ENCODE measurements at regions not wholly inside any gene's neighbourhood (a gene's known extent, or its start where the extent isn't known, plus 50 kb on each side); places are given as distances from the start of the nearest gene placed in this dataset.

GRCh38 chr16:86037999-86038925, 139.3 kb downstream of the IRF8 start:
- no TSS peak for BruUV-seq (replicated peaks)
- Histone ChIP-seq H4K20me1 (replicated peaks; ENCODE audit: control insufficient read depth, extremely low read depth, insufficient read depth, low read length) (no peaks in the 10 kb centered on the region), H3K36me3 (ENCODE audit: control insufficient read depth in 2 of 2, extremely low read depth in 1 of 2, insufficient read depth in 2 of 2, low read length in 2 of 2) (no peaks in the 10 kb centered on the region), H3K9me3 (replicated peaks; ENCODE audit: control insufficient read depth, insufficient read depth, low read length) (no peaks in the 10 kb centered on the region), H3K27ac (ENCODE audit: insufficient read depth, low read depth, low read length) (no peak overlapping the region), H3K9me1 (replicated peaks; ENCODE audit: control insufficient read depth, extremely low read depth, insufficient read depth, low read length) (no peaks in the 10 kb centered on the region), H3K79me2 (ENCODE audit: control insufficient read depth, insufficient read depth, low read length) (no peaks in the 10 kb centered on the region), H2AFZ (ENCODE audit: low read depth, low read length) (no peak overlapping the region), H3K4me3 (replicated peaks in 1 of 3; ENCODE audit: insufficient read depth in 1 of 3, low read depth in 1 of 3, low read length in 3 of 3) (no peak overlapping the region), H3K4me1 (ENCODE audit: control insufficient read depth, extremely low read depth, insufficient read depth, low read length) (no peaks in the 10 kb centered on the region), H3K4me2 (ENCODE audit: insufficient read depth, low read length) (no peak overlapping the region), H3K27me3 (ENCODE audit: control insufficient read depth in 2 of 2, insufficient read depth in 2 of 2, low read length in 2 of 2) (peaks cover 3 to 4% of the 10 kb centered on the region in 2 experiments), H3K9ac (replicated peaks; ENCODE audit: extremely low read depth, insufficient read depth, low read length) (no peak overlapping the region)
- DNase-seq (ENCODE audit: low read depth, low spot score) (no peak), FAIRE-seq (no peak)
- dilution Hi-C loops (cut with MboI; ENCODE audit: extremely low pct_ligation_motif_present, low sequenced_read_pairs) (no loop called here), intact Hi-C loops (cut with micrococcal nuclease) (no loop called here)
- TF ChIP-seq CTCF (IDR thresholded peaks at IDR 0.05; ENCODE audit: extremely low read depth in 1 of 2, insufficient read depth in 1 of 2, low read depth in 1 of 2, low read length in 2 of 2) (no peak), POLR2AphosphoS5 (IDR thresholded peaks at IDR 0.05; ENCODE audit: insufficient read depth, low read depth, low read length) (no peak), MYC (IDR thresholded peaks at IDR 0.05; ENCODE audit: low read depth, low read length) (no peak), POLR2A (IDR thresholded peaks at IDR 0.05; ENCODE audit: low read depth, low read length) (no peak), FOS (IDR thresholded peaks at IDR 0.05; ENCODE audit: borderline replicate concordance, insufficient read depth, low read length) (no peak)
- ChIA-PET CTCF (interaction anchor here (1.4 kb wide), 1 partner anchor 11 kb away, joined by 3 read pairs; no protein-coding TSS in a partner anchor), POLR2A (no interaction called here)

- no peak for FAIRE-seq
- H3K79me2 ChIP-seq (ENCODE audit: control insufficient read depth, insufficient read depth, low read length) = no peaks in the 10 kb centered on the region
- H3K9ac ChIP-seq (replicated peaks; ENCODE audit: extremely low read depth, insufficient read depth, low read length) = no peak overlapping the region
- H3K36me3 ChIP-seq (ENCODE audit: control insufficient read depth in 2 of 2, extremely low read depth in 1 of 2, insufficient read depth in 2 of 2, low read length in 2 of 2) = no peaks in the 10 kb centered on the region
- dilution Hi-C loops (cut with MboI; ENCODE audit: extremely low pct_ligation_motif_present, low sequenced_read_pairs) (no loop called here), intact Hi-C loops (cut with micrococcal nuclease) (no loop called here)
- no peak for TF ChIP-seq POLR2A (IDR thresholded peaks at IDR 0.05; ENCODE audit: low read depth, low read length)
- no peak for TF ChIP-seq EZH2 (IDR thresholded peaks at IDR 0.05; ENCODE audit: borderline replicate concordance, low read depth, low read length, severe bottlenecking)
- TF ChIP-seq CTCF (IDR thresholded peaks at IDR 0.05; ENCODE audit: extremely low read depth in 1 of 2, insufficient read depth in 1 of 2, low read depth in 1 of 2, low read length in 2 of 2) = no peak
- TF ChIP-seq MAX (IDR thresholded peaks at IDR 0.05; ENCODE audit: insufficient read depth, insufficient read length) = no peak
- no peak for TF ChIP-seq POLR2AphosphoS5 (IDR thresholded peaks at IDR 0.05; ENCODE audit: insufficient read depth, low read depth, low read length)
- H3K4me1 ChIP-seq (ENCODE audit: control insufficient read depth, extremely low read depth, insufficient read depth, low read length) = no peaks in the 10 kb centered on the region
- no peaks in the 10 kb centered on the region for H3K9me3 ChIP-seq (replicated peaks; ENCODE audit: control insufficient read depth, insufficient read depth, low read length)
- H3K4me2 ChIP-seq (ENCODE audit: insufficient read depth, low read length) = no peak overlapping the region
- H3K9me1 ChIP-seq (replicated peaks; ENCODE audit: control insufficient read depth, extremely low read depth, insufficient read depth, low read length) = no peaks in the 10 kb centered on the region
- H4K20me1 ChIP-seq (replicated peaks; ENCODE audit: control insufficient read depth, extremely low read depth, insufficient read depth, low read length) = no peaks in the 10 kb centered on the region
- no TSS peak for BruUV-seq (replicated peaks)
- H3K27me3 ChIP-seq (ENCODE audit: control insufficient read depth in 2 of 2, insufficient read depth in 2 of 2, low read length in 2 of 2) = peaks cover 3 to 4% of the 10 kb centered on the region in 2 experiments
- no peak overlapping the region for H2AFZ ChIP-seq (ENCODE audit: low read depth, low read length)
- POLR2A ChIA-PET = no interaction called here
- CTCF ChIA-PET = no interaction called here
- H3K4me3 ChIP-seq (replicated peaks in 1 of 3; ENCODE audit: insufficient read depth in 1 of 3, low read depth in 1 of 3, low read length in 3 of 3) = no peak overlapping the region
- no peak for DNase-seq (ENCODE audit: low read depth, low spot score)
- H3K27ac ChIP-seq (ENCODE audit: insufficient read depth, low read depth, low read length) = no peak overlapping the region
These were observed 140.0 kb downstream of the IRF8 start for GRCh38 chr16:86038926-86039310.

Measured in endothelial cell of umbilical vein (primary cell).